HEK293T (cell line): ENCODE measurements at regions not wholly inside any gene's neighbourhood (a gene's known extent, or its start where the extent isn't known, plus 50 kb on each side); places are given as distances from the start of the nearest gene placed in this dataset.

Experiments
- CTCF ChIA-PET: fragments of 350-600 bp; formaldehyde crosslinking; extraction: SDS; loops from one replicate; lab custom pipeline; 2021; ENCODE audit warnings: antibody characterized with exemption, inconsistent platforms; lab: Yijun Ruan, JAX
- POLR2A ChIA-PET: fragments of 350-600 bp; formaldehyde crosslinking; extraction: SDS; loops from one replicate; lab custom pipeline; 2020; ENCODE audit warnings: antibody characterized with exemption, inconsistent platforms; lab: Yijun Ruan, JAX
- DNase-seq: peaks from one replicate; pipeline ENCODE4 v3.0.0; 2012; ENCODE audit warnings: mixed read lengths; ENCODE audit errors: extremely low spot score
- ARNT ChIP-seq: fragments of 450-650 bp; IDR thresholded peaks from 2 replicates; pipeline ENCODE4 v1.6.1; 2017; ENCODE audit warnings: mild to moderate bottlenecking
- BHLHE40 ChIP-seq: fragments of 450-650 bp; IDR thresholded peaks from 2 replicates; pipeline ENCODE4 v1.6.1; 2016; ENCODE audit warnings: mild to moderate bottlenecking, moderate library complexity, borderline replicate concordance
- CTBP1 ChIP-seq: fragments of 450-650 bp; IDR thresholded peaks from 2 replicates; pipeline ENCODE4 v1.6.1; 2016; ENCODE audit warnings: borderline replicate concordance
- ELF4 ChIP-seq: fragments of 450-650 bp; IDR thresholded peaks from 2 replicates; pipeline ENCODE4 v1.6.1; 2017; ENCODE audit warnings: antibody characterized with exemption
- FOXA1 ChIP-seq: fragments of 450-650 bp; IDR thresholded peaks from 2 replicates; pipeline ENCODE4 v1.6.1; 2016; ENCODE audit warnings: mild to moderate bottlenecking
- FOXK2 ChIP-seq: fragments of 450-650 bp; IDR thresholded peaks from 2 replicates; pipeline ENCODE4 v1.6.1; 2016; ENCODE audit warnings: mild to moderate bottlenecking
- FOXM1 ChIP-seq: fragments of 450-650 bp; IDR thresholded peaks from 2 replicates; pipeline ENCODE4 v1.6.1; 2017; ENCODE audit warnings: mild to moderate bottlenecking, borderline replicate concordance
- HDGF ChIP-seq: fragments of 450-650 bp; IDR thresholded peaks from 2 replicates; pipeline ENCODE4 v1.6.1; 2017; ENCODE audit warnings: antibody characterized with exemption, borderline replicate concordance
- L3MBTL2 ChIP-seq: fragments of 450-650 bp; conservative IDR thresholded peaks from 2 replicates; pipeline ENCODE4 v1.6.1; 2016; ENCODE audit warnings: mild to moderate bottlenecking
- LEF1 ChIP-seq: fragments of 450-650 bp; IDR thresholded peaks from 2 replicates; pipeline ENCODE4 v1.6.1; 2017; ENCODE audit warnings: mild to moderate bottlenecking, borderline replicate concordance
- NFRKB ChIP-seq: fragments of 450-650 bp; IDR thresholded peaks from 2 replicates; pipeline ENCODE4 v1.6.1; 2016; ENCODE audit warnings: mild to moderate bottlenecking, moderate library complexity
- PKNOX1 ChIP-seq: fragments of 450-650 bp; IDR thresholded peaks from 2 replicates; pipeline ENCODE4 v1.6.1; 2016
- SP1 ChIP-seq: fragments of 450-650 bp; IDR thresholded peaks from 2 replicates; pipeline ENCODE4 v1.6.1; 2017
- SUZ12 ChIP-seq: fragments of 450-650 bp; IDR thresholded peaks from 2 replicates; pipeline ENCODE4 v1.6.1; 2016; ENCODE audit warnings: mild to moderate bottlenecking
- TARDBP ChIP-seq: fragments of 450-650 bp; IDR thresholded peaks from 2 replicates; pipeline ENCODE4 v1.6.1; 2016
- ZNF384 ChIP-seq: fragments of 450-650 bp; IDR thresholded peaks from 2 replicates; pipeline ENCODE4 v1.6.1; 2016

GRCh38 chr11:106424111-106424510, 346.6 kb downstream of the AASDHPPT start:
- ChIA-PET CTCF (no interaction called here), POLR2A (no interaction called here)
- no peak for TF ChIP-seq LEF1
- TF ChIP-seq PKNOX1, result no peak
- no peak for TF ChIP-seq CTBP1
- no peak for TF ChIP-seq SP1
- no peak for TF ChIP-seq ELF4
- no peak for TF ChIP-seq ZNF384
- no peak for TF ChIP-seq FOXM1
- no peak for TF ChIP-seq TARDBP
- no peak for TF ChIP-seq HDGF
- no peak for TF ChIP-seq FOXK2
- no peak for TF ChIP-seq L3MBTL2
- no peak for TF ChIP-seq FOXA1
- TF ChIP-seq ARNT, result no peak
- TF ChIP-seq NFRKB, result no peak
- TF ChIP-seq SUZ12, result no peak
- TF ChIP-seq BHLHE40, result no peak
- DNase-seq, result no peak

DNA sequence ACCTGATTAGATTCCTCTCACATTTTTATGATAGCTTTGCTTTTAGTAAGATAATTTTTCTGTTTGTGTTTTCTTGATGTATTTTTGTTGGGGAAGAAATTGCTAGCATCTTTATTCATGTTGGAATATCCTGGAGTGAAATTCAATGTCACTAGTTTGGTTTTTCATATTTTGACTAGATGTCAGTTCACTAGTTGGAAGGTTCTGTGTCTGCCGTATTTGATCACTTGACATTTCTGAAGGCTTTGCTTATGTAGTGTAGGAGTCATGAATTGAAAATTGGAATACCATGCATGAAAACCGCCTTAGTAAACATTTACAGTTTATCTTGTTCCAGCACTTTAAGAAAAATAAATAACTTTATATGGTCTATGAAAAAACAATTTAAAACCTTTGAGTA, 348.4 kb downstream of the AASDHPPT start:
- ChIA-PET POLR2A (no interaction called here), CTCF (no interaction called here)
- TF ChIP-seq SP1, result no peak
- TF ChIP-seq TARDBP, result no peak
- no peak for TF ChIP-seq ZNF384
- no peak for TF ChIP-seq L3MBTL2
- no peak for TF ChIP-seq LEF1
- no peak for TF ChIP-seq ELF4
- TF ChIP-seq CTBP1, result no peak
- TF ChIP-seq PKNOX1, result no peak
- TF ChIP-seq FOXM1, result no peak
- DNase-seq, result no peak

DNA sequence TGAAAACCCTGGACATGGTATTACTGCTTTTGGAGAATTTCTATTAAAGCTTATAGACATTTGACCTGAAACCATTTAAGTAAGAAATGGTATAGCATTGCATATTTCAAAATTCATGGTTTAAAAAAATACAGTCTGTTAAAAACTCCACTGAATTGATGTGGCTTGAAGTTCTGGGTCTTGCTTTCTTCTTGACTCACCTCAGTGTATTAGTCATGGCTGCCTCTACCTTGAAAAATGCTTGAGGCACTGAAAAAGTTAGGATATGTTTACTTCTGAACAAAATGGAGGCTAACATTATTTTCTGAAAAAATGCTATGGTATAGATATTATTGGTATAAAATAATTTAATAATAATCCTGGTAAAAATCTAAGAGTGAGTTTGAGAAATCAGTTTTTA, 349.2 kb downstream of the AASDHPPT start:
- no peak for TF ChIP-seq PKNOX1
- no peak for TF ChIP-seq FOXM1
- TF ChIP-seq BHLHE40, result no peak
- no peak for TF ChIP-seq FOXA1
- TF ChIP-seq LEF1, result no peak
- no peak for TF ChIP-seq NFRKB
- no peak for TF ChIP-seq ELF4
- TF ChIP-seq FOXK2, result no peak
- TF ChIP-seq TARDBP, result no peak
- no peak for TF ChIP-seq L3MBTL2
- DNase-seq, result no peak
- POLR2A ChIA-PET, result no interaction called here
- CTCF ChIA-PET, result no interaction called here

- ChIA-PET CTCF (no interaction called here), POLR2A (no interaction called here)
- DNase-seq, result no peak
- TF ChIP-seq PKNOX1 (no peak), HDGF (no peak), TARDBP (no peak), NFRKB (no peak), CTBP1 (no peak), ZNF384 (no peak), LEF1 (no peak), L3MBTL2 (no peak), BHLHE40 (no peak), SP1 (no peak), FOXK2 (no peak), FOXM1 (no peak), FOXA1 (no peak), ARNT (no peak)
Observed at GRCh38 chr11:106427736-106428135, 350.3 kb downstream of the AASDHPPT start.

DNA sequence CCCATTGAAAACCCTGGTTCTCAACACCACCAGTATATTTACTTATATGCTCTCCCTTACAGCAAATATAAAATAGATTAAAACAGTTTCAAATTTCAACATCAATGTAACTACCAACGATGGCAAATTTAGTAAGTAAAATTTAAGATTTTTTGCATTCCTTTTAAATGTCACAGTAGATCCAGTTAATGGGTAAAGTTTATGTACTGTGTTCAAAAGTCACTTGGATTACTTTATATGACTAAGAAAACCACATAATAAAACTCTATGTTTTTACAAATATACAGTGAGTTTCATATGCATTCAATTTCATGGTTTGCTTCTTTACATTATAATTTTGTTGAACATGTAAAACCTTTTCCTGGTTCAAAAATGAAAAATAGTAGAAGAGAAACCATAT, 364.6 kb downstream of the AASDHPPT start:
- no peak for TF ChIP-seq LEF1
- no peak for TF ChIP-seq ELF4
- no peak for TF ChIP-seq TARDBP
- CTCF ChIA-PET, result no interaction called here

DNA sequence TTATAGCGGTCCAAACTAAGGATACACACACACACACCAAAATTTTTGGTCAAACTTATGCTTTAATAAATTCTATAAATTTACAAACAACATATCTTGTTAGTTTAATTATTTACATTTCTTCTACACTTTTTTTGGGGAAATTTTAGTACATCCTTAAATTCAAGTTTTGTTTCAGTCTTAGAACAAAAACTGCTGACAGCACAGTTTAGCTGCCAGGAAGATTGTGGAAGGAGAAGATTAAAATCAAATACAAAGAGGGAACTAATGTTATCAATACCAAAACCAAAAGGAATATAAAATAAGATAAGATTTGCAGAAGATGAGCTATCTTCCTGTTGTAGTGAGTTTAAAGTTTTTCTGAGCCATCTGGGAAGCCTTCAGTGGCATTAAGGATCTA, 368.8 kb downstream of the AASDHPPT start:
- DNase-seq, result no peak
- CTCF ChIA-PET, result no interaction called here
- POLR2A ChIA-PET, result no interaction called here
- TF ChIP-seq SP1 (no peak), PKNOX1 (no peak), FOXM1 (no peak), FOXK2 (no peak), SUZ12 (no peak), BHLHE40 (no peak), ZNF384 (no peak), L3MBTL2 (no peak), NFRKB (no peak)

More for the DNA sequence above, 364.6 kb downstream of the AASDHPPT start:
- no peak for DNase-seq
- POLR2A ChIA-PET, result no interaction called here
